GM19099 (cell line): ENCODE measurements at regions not wholly inside any gene's neighbourhood (a gene's known extent, or its start where the extent isn't known, plus 50 kb on each side); places are given as distances from the start of the nearest gene placed in this dataset.

Experiments used
- POLR2A ChIP-seq: IDR thresholded peaks from 3 replicates; pipeline ENCODE4 v1.6.1; 2011; ENCODE audit warnings: low read depth; ENCODE audit not compliant: insufficient read length; ENCODE audit errors: extremely low read depth

DNA sequence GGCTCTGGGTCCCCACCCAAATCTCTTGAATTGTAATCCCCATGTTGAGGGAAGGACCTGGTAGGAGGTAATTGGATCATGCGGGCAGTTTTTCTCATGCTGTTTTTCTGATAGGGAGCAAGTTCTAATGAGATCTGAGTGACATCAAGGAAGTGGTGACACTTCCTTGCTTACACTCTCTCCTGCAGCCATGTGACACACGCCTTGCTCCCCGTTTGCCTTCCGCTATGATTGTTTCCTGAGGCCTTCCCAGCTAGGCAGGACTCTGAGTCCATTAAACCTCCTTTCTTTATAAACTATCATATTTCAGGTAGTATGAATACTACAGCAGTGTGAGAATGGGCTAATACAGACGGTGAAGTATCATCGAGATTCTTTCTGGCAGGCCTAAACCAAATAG lies 1040.4 kb upstream of the MIR17HG start:
- TF ChIP-seq POLR2A: no peak

DNA sequence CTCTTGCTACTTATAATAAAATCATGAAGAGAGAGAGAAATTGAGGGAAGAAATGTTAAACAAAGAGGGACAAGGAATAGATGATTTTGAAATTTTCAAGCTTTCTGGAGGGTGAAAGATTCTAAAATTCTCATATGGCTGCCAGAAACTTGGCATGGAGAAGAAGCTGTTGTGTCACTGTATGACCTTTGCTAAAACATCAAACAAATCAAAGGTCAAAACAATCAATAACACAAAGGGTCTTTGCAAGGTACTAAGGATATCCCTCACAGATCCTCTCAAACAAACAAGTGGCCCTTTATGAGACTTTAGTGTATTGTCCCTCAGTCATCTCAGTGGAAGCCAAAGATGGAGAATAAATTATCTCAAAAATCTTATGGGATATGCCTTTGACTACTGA lies 1039.2 kb upstream of the MIR17HG start:
- no peak for TF ChIP-seq POLR2A

DNA sequence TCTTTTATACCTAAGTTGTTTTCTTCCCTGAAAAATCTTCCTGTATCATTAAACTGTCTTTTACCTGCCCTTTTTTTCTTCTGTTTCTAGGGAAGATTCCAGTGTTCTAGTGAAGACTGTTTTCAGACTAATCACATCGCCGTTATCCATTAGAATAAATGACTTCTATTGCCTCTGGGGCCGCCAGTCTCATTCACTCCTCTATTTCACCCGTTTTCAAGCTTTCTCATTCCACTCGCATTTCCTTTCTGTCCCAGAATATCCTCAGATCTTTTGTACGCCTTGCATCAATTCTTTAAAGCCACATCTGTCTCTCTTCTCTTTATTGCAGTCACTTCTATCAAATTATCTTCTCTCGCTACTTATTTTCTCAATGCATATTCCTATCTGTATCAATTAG lies 1035.6 kb upstream of the MIR17HG start:
- TF ChIP-seq POLR2A: no peak

DNA sequence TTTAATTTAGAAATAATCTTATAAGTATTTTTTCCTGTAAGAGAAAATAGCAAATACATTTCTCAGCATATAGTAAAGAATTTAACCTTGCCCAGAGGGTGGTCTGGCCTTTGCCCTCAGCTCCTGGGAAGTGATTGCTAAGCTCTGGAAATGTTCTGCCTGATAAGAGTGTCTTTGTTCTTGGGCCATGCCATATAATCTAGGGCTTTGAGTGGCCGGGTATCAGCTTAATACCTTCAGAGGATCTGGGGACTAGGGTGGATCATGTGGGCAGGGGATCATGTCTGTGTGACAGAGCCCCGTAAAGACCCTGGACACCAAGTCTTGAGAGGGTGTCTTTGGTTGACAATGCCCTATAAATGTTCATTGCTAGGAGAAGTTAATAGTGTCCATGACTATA lies 1032.4 kb upstream of the MIR17HG start:
- TF ChIP-seq POLR2A: no peak

DNA sequence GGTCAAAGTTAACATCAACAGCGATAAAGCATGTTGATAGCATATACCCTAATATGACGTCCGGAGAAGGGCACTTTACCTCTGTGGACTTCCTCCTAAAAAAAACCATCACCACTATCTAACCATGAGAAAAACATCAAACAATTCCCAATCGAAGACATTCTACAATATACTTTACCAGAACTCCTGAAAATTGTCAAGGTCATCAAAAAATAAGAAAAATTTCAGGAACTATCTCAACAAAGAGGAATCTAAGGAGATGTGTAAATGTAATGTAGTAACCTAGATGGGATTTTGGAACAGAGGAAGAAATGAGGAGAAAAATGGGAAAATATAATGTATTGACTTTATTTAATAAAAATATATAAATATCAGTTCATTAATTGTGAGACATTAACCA lies 1026.8 kb upstream of the MIR17HG start:
- no peak for TF ChIP-seq POLR2A

DNA sequence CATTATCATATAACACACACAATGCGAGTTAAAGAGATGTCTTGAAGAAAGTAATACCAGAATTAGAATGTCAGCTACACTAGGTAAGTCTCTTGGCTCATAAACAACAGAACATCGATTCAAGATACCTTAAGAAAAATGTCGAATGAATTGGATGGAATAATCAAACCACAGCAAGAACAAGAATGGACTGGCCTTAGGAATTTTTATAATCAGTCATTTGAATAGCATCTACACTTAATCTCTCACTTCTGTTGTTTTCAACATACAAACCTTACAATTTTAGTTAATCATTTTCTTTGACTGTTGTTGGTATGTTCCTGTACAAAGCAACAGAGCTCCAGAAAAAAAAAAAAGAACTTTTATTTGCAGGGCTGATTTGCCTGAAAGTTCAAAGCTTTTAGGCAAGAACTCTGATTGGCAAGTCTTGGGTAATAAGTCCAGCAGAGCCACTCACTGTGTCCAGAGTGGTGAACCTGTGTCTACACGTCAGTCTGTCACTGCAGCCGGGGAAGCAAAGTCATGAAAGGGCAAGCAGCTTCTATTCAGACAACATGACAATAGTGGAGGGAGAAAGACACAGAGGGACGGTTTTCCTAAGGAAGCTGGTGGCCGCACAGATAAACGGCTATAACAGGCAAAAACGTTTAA lies 1026.1 kb upstream of the MIR17HG start:
- TF ChIP-seq POLR2A: no peak

DNA sequence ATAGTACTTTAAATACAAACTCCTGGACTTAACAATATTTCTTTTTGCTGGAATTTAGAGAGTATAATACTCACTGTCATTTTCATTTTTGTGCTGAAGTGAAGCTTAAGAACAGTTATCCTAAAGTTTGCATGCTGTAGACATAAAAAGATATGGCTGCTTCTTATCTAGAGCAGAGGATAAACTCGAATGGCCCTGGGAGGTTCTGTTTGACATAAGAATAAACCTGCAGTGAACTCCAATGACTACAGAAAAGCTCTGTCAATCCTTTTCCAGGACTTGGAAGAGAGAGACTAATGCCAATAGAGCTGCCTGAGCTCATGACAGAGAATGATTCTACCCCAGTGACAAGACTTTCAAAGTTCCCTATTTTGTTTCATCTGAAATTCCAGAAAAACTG lies 1017.8 kb upstream of the MIR17HG start:
- no peak for TF ChIP-seq POLR2A

DNA sequence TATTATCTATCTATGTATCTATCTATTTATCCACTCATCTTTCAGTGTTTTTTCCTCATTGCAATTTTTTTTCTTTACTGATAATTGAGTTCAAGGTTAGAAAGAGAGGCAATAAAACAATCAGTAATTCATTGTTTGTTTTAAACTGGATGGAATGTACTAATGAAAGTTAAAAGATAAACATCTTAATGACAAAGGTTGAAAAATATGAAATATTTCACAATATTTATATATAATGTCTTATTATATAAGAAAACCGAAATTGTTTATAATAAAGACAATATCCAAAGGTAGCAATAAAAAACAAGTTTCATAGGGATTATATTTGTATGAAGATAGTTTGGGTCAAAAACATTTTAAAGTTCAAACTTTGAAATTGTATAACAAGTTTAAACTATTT lies 1015.5 kb upstream of the MIR17HG start:
- no peak for TF ChIP-seq POLR2A

DNA sequence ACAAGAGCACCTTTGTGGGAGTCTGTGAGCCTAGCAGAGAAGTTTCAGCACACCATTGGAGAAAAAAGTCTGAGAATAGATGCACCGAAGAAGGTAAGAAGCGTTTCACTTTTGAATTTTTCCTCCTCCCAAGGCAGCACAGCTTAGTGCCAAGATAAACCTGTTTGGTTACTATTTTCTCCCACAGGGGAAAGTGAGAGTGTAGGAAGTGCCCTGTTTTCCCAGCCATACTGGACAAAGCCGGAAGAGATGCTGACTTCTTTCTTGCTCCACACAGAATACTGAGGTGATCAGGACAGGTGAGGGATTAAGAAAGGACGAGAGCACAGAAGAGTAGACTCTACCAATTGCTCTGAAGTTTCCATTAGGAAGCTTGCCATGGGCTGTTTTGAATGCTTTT lies 1011.0 kb upstream of the MIR17HG start:
- no peak for TF ChIP-seq POLR2A

DNA sequence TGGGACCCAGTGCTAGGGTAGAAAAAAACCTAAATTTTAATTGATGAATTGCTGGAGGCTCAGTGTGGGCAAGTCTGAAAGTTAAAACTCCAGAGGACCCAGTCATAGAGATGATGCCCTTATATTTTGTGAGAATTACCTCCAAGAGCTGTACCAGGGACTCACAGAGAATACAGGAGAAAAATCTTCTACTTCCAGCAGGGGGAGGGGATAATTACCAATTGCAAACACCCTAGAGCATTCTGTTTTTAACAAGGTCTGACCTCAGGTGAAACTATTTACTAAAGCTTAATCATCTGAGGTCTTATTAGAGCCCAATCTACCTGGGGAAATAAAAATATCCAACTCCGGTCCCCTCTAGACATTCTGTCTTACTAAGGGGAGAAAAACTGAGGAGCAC lies 994.7 kb upstream of the MIR17HG start:
- TF ChIP-seq POLR2A: no peak

DNA sequence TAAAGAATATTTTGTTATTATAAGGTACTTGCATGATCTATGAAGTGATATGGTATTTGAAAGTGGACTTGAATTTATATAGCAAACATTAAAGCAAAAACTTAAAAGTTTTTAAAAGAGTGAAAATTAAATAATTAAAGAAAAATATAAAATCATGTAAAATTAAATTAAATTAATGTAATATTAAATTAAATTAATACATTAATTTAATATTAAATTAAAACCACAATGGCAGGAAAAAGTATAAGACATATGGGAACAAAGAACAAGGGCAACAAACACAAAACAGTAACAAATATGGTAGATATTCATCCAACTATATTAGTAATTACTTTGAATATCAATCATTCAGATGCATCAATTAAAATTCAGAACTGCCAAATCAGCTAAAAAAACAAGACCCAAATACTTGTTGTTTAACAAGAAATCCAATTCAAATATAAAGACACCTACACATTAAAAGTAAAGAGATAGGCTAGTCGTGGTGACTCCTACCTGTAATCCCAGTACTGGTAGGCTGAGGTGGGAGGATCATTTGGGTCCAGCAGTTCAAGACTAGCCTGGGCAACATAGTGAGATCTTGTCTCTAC lies 992.2 kb upstream of the MIR17HG start:
- no peak for TF ChIP-seq POLR2A

DNA sequence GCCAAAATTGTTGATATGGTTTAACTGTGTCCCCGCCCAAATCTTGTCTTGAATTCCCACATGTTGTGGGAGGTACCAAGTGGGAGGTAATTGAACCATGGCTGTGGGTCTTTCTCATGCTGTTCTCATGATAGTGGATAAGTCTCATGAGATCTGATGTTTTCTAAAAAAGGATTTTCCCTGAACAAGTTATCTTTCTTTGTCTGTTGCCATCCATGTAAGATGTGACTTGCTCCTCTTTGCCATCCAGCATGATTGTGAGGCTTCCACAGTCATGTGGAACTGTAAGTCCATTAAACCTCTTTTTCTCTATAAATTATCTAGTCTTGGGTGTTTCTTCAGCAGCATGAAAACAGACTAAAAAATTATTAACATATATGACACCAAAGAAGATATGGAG lies 986.7 kb upstream of the MIR17HG start:
- no peak for TF ChIP-seq POLR2A

DNA sequence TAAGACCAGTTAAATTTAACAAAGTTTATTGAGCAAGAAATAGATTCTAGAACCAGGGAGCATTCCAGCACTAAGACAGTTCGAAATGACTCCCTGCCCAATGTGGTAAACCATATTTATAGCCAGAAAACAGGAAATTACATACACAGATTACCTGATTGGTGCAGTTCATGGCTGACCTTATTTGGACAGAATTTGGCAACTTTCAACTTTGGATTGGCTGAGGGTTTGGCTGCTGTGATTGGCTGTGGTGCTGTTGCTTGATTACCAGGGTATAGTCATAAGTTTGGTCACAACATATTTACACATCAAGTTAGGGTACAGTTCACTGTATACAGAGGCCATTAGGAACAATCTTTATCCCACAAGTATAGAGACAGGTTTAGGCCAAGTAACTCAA lies 984.8 kb upstream of the MIR17HG start:
- no peak for TF ChIP-seq POLR2A

DNA sequence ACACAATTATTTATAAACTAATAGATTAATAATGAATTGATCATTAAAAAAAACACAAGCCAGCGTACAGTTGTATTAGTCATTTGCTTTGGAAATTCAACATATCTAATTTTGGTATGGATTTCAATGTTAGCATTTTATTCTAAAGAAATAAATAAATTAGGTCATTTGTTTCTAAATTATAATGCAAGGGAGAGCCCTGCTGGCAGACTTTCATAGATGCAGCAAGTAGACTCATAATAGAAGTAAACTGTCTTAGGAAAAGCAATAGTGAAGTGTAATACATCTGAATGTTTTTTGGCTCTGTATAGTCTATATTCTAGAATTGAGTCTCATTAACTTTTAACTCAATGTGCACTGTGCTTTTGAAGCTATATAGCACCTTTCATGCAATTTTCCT lies 982.4 kb upstream of the MIR17HG start:
- no peak for TF ChIP-seq POLR2A

DNA sequence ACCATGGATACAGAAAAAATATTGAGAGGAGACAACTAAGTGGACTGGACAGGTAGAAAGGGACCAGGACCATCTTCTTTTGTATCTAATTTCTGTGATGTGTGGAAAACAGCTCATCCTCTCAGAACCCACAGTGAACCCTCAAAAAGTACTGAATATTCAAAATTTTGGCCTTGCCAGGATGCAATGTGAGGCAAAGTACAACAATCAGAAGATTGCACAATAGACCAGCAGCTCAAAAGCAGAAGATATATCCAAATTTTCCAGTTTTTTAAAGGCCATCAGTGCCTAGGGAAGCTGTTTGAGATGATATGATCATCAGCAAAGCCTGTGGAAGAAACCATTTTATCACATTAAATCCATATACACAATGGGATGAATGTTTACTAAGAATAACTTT lies 973.3 kb upstream of the MIR17HG start:
- TF ChIP-seq POLR2A: no peak

DNA sequence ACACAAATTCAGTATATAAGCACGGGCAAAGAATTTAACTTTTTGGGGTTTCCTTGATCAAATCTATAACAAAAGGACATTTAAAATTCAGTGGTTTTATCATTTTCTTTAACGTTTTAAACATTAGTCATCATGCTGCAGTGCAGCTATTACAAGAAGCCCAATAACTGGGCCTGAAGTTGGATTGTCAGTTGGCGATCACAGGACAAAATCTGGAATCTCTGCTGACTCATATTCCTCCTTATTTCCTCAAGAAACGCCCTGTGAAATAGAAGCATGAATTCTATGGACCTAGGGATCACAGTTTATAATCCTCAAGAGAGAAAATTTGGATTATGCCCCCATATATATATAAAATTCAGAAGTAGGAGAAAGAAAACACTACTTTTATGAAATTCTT lies 971.6 kb upstream of the MIR17HG start:
- TF ChIP-seq POLR2A: no peak

DNA sequence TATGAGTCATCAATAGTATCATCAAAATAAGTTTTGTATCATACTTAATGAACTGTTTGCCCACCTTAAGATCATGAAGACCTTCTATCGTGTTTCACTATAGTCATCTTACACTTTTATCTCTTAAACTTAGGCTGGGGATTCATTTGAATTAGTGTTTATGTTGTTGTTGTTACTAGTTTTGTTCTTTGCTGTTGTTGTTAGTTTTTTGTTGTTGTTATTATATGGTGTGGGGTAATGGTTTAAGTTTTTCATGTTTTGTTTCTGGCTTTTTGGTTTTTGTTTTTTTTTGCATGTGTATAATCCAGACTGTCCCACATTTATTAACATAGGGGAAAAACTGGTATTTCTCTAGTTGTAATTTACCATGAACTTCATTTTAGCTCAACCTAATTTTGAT lies 965.1 kb upstream of the MIR17HG start:
- TF ChIP-seq POLR2A: no peak

DNA sequence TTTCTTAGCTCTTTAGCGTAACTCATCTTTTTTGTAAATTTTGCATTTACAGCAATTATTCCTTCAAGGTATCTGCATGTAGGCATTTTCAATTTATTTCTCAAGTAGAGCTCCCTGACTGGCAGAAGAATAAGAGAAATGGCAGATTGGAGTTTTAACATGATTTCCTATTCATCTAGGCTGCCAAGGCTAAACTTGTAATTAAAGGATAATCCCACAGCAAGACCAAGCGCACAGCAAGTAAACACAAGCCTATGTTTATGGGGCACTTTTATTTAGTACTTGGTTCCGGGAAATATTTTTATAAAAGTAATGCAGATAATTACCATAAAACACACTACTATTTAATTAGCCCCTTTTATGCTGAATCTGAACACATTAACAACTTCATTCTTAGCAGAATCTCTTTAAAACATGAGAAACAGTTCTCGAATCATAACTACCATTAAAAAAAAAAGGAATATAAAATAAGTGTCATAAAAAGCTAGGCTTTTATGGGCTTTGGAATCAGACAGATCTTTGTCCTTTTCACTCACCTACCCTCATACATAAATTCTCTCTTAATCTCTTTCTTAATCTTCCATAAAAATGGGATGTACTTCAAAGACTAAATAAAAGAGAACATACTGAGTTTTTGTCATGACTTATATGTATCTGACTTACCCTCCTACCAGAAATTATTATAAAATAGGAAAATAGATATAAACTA lies 961.6 kb upstream of the MIR17HG start:
- no peak for TF ChIP-seq POLR2A
